ENCODE measurements at regions not wholly inside any gene's neighbourhood (a gene's known extent, or its start where the extent isn't known, plus 50 kb on each side); places are given as distances from the start of the nearest gene placed in this dataset.

DNA sequence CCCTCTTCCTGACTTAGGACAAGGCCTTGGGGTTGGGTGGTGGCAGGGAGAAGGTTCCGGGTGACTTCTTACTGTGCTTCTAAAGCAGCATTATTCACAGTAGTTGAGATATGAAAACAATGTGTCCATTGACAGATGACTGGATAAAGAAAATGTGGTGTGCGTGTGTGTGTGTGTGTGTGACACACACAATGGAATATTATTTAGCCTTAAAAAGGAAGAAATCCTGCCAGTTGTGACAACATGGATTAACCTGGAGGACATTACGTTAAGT is 128.1 kb upstream of the RASGRP1 start:
- DNase-seq (ENCODE audit: insufficient read length, low spot score): no peak
- FAIRE-seq: no peak

DNA sequence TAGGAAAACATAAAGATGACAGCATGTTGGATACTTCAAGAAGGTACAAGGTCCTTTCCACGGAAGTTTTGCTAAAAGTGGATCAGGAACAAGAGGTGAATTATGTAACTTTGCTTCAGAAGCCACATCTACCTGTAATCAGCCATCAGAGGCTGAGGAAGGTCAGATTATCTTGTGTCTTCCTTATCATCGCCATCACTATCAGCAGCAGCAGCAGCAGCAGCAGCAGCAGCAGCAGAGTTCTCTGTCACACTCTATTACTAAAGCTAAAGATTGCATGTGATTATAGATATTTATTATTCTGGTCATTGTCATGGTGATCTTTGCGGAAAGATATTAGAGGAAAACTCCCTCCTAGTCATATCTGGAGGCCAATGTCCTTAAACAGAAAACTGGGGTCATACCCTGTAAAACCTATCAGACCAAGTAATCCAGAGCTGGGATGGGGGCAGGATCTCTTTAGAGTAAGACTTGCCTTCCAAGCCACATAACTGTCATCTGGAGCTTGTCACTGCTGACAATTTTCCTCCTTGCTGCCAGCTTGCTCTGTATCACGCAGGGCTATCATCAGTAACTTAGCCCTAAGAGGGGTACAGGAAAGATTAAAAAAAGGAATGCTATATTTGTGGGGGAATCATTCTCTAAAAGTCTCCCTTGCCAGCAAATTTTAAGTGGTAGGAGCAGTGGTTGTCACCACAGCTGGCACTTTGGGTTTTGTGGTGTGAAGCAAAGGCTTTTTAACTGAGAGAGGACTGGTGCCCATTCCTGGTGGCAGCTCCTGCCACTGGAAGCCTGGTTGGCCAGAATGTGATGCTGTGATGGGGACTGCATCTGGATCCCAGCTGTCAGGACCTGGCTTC is 130.9 kb upstream of the RASGRP1 start:
- DNase-seq (ENCODE audit: insufficient read length, low spot score): no peak
- FAIRE-seq: no peak

DNA sequence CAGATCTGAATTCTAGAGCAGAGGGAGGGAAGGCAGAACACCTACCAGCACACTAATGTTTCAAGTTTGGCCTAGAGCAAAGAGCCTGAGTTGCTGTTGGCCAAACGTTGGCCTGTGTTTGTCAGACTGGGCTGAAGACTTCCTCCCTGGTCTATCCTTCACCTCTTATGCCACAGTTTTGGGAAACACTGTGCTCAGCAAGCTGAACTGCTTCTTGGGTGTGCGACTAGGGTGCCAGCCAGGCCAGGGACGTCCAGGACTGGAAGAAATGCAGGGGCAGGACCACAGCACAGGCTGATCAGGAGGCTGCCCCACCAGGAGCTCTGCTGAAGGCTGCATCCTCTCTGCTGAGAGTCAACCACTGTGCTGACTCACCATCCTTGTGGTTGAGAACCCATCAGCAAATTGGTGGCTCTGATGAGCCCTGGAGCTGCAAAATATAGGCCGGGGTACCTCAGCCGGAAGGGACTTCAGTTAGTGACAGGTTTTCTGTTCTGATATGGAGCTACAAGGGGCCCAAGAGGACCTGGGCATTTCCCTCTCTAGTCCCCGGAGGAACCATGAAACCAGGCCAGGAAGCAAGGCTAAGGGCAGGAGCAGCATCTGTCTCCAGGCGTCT is 131.6 kb upstream of the RASGRP1 start:
- no peak for FAIRE-seq
- no peak for DNase-seq (ENCODE audit: insufficient read length, low spot score)

GRCh38 chr15:38696790-38697495 is 132.3 kb upstream of the RASGRP1 start:
- no peak for FAIRE-seq
- DNase-seq (ENCODE audit: insufficient read length, low spot score): no peak

DNA sequence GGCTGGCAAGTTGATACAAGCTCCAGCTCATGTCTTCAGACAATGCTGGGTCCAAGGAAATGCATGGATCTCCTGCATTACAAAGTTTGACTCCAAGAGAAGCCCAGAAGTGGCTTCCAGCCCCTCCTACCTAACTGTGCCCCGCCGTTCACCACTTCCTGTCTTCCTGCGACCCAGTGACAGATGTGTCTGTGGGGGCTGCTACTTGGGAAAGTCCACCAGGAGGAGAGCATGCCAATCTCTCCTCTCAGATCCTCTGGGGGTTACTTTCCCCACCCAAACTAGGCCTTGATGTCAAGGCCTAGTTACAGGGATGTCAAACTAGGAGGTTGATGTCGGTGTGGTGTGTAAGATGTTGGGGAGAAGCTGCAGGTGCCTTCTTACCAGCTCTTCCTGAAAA is 133.6 kb upstream of the RASGRP1 start:
- no peak for FAIRE-seq
- DNase-seq (ENCODE audit: insufficient read length, low spot score): no peak

DNA sequence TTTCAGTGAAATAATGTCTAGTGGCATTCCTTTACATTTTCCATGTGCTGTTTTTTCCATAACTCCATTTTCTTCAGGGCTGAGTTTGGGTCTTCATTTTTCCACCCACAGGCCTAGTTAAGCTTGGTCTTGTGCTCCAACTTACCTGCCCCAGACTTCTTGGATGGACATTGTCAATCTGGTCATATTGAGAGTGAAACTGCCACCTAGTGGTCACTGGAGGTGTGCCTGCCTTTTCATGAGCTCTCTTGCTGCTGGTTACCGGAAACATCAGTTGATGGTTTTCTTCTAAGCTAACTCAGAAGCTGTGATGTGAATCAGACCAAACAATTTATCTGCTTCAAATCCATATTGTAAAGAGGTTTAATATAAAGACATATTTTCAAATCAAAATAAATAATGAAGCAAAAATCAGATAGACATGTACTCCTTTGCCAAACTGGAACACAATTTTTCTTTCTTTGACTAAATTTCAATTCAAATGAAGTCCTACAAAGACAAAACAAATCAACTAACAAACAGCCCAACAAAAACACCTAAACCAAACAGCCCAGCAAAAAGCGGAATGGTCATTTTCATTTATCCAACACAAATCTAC is 135.1 kb upstream of the RASGRP1 start:
- FAIRE-seq (no peak), DNase-seq (ENCODE audit: insufficient read length, low spot score) (peak; percentile 51)

- no peak for DNase-seq (ENCODE audit: insufficient read length, low spot score)
- FAIRE-seq: no peak
Measured at GRCh38 chr15:38701149-38701548, 136.5 kb upstream of the RASGRP1 start.

- DNase-seq (ENCODE audit: insufficient read length, low spot score) (no peak), FAIRE-seq (no peak)
Measured at GRCh38 chr15:38702178-38702912, 137.7 kb upstream of the RASGRP1 start.

DNA sequence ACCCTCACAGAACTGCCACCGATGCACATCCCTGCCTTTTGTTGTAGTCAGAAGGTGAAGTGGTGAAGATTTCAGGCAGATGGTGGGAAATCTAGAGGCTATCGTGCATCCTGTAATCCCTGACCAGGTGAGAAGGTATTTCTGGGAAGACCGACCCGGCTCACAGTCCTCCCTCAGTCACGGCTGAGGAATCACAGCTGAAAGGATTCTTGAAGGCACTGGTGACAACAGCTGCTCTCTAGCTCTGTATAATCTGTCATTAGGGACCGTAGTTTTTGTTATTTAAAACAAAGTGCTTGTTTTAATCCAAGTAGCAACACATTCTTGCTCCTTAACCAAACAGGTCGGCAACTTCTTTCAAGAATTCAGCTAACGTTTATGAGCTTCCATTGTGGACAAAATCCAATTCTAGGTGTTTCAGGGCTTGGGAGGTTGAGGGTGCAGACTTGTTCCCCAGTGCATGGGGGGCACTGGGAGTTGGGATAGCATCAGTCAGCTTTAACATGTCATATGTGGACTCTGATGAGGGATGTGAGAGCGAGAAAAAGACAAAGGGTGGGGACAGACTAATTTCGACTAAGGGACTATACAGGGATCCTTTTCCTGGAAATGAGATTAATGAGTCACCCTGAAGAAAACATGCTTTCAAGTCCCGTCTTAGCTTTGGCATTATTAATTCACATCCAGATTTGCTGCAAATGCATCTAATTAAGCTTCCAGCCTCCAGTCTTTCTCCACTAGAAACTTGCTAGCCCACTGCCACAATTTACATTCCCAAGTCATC is 141.0 kb upstream of the RASGRP1 start:
- FAIRE-seq (no peak), DNase-seq (ENCODE audit: insufficient read length, low spot score) (no peak)

DNA sequence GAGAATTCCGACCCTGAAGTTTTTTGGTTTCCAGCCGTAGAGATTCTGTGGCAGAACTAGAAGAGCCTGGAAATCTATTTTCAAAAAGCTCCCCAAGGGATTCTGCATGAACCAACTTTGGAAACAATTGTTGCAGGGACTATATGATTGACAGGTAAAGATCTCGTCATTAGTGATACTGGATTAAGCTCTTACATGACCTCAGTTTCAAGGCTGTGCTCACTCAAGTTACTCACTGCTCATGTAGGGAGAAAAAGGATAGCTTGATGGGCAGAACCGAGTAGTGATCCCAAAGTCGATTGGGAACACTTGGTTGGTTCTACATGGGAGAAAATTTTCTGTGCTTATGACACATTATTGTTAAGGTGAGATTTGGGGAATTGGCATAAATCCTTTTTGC is 142.3 kb upstream of the RASGRP1 start:
- FAIRE-seq: no peak

DNA sequence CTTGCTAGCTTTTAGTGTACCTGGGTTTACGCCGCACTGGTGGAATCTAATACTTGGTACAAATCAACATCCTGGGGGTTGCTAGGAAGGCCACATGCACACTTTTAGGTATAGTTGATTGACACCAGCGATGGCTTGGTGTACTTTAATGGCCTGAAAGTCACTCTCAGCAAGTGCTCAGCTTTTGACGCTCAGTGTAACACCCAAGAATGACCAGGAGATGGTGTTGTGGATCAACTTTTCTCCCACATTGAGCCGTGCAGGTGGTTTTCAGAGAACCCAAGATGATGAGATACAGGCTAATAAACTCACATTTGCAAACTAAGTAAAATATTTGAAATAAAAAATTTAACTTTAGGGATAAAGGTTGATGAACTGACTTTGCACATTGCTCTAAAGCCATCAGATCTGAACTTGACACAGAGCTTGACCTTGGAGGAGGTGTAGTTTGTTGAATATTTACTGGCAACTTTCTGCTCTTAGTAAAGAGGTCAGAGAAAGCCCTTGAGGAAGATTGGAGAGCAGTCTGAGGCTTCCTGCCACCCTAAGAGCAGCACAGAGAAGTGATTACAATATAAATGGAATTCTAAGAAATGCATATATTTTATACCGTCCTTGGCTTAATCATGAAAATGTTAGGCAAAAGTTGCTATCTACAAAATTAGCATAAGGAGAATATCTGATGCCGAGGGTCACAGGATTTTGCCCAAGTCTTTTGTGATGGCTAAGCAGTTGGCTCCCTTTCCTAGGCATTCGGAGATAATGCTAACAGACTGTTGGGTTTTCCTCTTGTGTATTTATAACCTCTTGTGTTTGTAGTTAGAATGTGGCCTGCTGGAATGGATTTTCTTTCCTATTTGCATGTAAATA is 143.4 kb upstream of the RASGRP1 start:
- peak; percentile 33 for DNase-seq (ENCODE audit: insufficient read length, low spot score)
- FAIRE-seq: peak; percentile 16

More for the DNA sequence above, 142.3 kb upstream of the RASGRP1 start:
- DNase-seq (ENCODE audit: insufficient read length, low spot score): no peak

- DNase-seq (ENCODE audit: insufficient read length, low spot score) (no peak), FAIRE-seq (no peak)
Measured at GRCh38 chr15:38708672-38709180, 144.1 kb upstream of the RASGRP1 start.

DNA sequence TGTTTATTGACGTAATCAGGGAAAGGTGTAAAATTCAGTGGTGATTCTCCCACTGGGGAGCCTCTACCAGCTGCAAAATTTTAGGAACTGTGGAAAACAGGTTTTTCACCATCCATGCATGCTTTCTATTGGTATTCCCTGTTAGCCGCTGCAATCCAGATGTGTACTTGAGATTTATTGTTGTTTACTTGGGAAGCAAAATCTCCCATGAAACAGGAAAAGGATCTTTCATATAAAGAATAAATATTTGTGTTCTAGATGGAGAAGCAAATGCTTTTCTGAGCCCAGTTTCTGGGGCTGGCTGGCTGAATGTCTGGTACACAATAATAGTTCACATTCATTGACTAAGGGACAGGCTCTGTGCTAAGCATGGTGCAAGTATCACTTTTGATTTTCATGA is 144.6 kb upstream of the RASGRP1 start:
- DNase-seq (ENCODE audit: insufficient read length, low spot score) (no peak), FAIRE-seq (no peak)

- FAIRE-seq: peak; percentile 75
Measured at GRCh38 chr15:38714309-38715072, 149.9 kb upstream of the RASGRP1 start.

GRCh38 chr15:38720893-38721567 is 156.4 kb upstream of the RASGRP1 start:
- DNase-seq (ENCODE audit: insufficient read length, low spot score) (no peak), FAIRE-seq (no peak)

More at GRCh38 chr15:38714309-38715072, 149.9 kb upstream of the RASGRP1 start:
- DNase-seq (ENCODE audit: insufficient read length, low spot score): peak; percentile 77

GRCh38 chr15:38721568-38721945 is 156.9 kb upstream of the RASGRP1 start:
- FAIRE-seq (no peak), DNase-seq (ENCODE audit: insufficient read length, low spot score) (no peak)

- DNase-seq (ENCODE audit: insufficient read length, low spot score) (no peak), FAIRE-seq (no peak)
Measured at GRCh38 chr15:38722236-38722635, 157.6 kb upstream of the RASGRP1 start.

DNA sequence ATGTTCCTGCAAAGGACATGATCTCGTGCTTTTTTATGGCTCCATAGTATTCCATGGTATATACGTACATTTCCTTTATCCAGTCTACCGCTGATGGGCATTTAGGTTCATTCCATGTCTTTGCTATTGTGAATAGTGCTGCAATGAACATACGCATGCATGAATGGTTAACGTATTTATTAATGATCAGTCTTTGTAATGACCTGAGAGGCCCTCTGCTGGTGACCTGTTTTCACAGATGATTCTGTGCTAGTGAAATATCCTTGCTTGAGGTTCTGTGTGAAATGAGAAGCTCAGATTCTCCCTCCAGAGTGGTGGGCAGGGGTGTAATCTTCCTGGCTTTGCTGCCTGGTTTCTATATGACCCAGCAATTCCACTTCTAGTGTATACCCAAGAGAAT is 160.2 kb upstream of the RASGRP1 start:
- DNase-seq (ENCODE audit: insufficient read length, low spot score) (no peak), FAIRE-seq (no peak)

Data from HTR-8/SVneo (cell line).